Sciatic nerve (tissue), 2 donors: ENCODE measurements at regions not wholly inside any gene's neighbourhood (a gene's known extent, or its start where the extent isn't known, plus 50 kb on each side); places are given as distances from the start of the nearest gene placed in this dataset.

Source experiments
- ATAC-seq: fragments of 200-7000 bp; cut with Tn5 transposase; one replicate; pipeline ENCODE4 v1.9.1; 2020; ENCODE audit warnings: mild to moderate bottlenecking, moderate library complexity
- DNase-seq: peaks from one replicate; pipeline ENCODE4 v3.0.0-alpha.2; 2020; ENCODE audit warnings: low spot score
- intact Hi-C: fragments of 100-400 bp; cut with DNase I; formaldehyde crosslinking; loops from one replicate; pipeline ENCODE4 v1.14.2; 2022
- donor health status: DM: no; HTN: no; CAD: no.
- donor health status: DM: no; HTN: no; CAD: no.

DNA sequence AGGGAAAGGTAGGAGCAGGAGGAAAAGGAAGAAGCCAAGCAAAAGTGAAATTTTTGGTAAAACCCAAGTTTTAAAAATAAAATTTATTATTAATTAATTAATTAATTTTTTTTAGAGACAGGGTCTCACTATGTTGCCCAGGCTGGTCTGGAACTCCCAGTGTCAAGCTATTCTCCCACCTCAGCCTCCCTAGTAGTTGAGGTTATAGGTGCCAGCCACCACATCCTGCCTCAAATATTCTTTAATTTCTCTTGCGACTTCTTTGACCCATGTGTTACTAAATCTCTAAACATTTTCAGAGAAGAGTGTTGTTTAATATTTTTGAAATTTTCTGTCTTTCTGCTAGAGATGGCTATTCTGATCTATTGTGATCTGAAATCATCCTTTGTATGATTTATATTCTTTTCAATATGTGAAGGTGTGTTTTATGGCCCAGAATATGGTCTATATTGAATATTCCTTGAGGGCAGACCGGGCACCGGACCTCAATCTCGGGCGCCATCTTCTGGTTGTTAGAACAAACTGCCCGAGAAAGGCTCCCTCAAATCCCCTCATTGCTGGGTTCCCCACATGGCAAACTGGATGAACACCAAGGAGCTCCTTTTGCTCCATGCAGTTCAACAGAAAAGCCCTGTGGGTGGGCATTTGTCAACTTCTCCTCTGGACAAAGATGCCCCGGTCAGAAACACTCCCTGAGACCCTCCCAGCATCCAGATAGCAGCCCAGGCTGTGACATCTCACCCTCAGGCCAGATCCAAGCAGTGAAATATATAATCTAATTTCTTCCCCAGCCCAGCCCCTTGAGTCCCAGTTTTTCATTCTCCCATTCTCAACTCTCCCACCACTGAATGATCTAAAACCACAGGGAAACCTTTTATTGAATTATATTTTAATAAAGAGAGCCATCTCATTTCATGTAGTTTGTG lies 110.5 kb downstream of the ASCL4 start:
- peak; percentile 55 for ATAC-seq
- DNase-seq: no peak
- intact Hi-C loops: no loop called here

DNA sequence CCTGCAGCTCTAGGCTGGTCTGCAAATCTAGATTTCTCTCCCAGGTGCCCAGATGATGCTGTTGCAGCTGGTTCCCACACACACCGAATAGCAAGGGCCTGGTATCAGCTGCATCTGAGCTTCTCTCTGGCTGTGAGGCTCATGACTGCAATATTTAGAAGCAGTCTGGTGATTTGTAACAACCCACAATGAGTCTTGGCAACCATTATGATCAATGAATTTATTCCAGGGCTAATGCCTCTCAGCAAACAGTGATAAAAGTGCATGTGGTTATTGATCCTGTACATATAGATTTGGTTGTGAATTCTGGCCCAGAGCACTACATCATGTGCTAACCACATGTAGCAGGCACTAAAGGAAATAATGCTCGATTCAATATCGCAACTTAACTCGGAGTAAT lies 114.3 kb downstream of the ASCL4 start:
- DNase-seq (no peak), ATAC-seq (no peak)
- intact Hi-C loops: no loop called here

DNA sequence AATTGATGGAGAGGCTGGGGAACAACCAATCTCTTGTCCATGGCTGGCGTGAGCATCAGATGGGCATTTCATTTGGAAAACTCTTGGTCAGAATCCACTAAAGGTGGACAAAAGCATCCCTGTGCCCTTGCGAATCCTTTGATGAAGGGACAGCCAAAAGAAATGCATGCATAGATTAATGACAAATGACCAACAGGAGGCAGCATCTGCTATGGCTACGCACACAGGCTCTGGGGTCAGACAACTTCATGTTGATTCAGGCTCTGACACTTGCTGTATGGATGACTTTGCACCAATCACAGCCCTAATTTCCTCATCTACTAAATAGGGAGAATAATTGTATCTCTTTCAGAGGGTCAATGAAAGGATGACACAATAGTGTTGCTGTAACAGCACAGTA lies 117.5 kb downstream of the ASCL4 start:
- ATAC-seq (no peak), DNase-seq (no peak)
- intact Hi-C loops: no loop called here

DNA sequence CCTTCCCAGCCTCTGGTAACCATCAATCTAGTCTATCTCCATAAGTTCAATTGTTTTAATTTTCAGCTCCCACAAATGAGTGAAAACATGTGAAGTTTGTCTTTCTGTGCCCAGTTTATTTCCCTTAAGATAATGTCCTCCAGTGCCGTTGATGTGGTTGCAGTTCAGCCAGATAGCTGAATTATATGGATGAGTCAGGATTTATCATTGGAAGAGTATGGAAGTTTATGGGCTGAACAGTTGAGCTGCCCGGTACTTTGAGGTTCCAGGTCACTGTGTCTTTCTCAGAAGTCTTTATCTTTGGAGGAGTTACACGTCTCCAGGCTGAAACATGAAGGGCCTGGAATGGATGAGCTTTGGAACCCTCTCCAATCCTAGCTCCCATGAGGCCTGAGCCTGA lies 120.1 kb downstream of the ASCL4 start:
- intact Hi-C loops: no loop called here
- DNase-seq: no peak
- no peak for ATAC-seq

DNA sequence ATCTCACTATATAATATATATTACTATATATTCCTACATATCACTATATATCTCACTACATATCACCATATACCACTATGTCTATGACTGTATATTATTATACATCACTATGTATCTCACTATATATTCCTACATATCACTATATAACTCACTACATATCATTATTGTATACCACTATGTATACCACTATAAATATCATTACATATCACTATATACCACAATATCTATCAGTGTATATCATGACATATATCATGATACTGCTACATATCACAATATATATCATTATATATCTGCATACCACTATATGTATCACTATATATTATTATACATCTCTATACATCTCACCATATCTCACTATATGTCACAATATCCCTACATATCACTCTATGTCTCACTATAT lies 121.5 kb downstream of the ASCL4 start:
- DNase-seq (no peak), ATAC-seq (no peak)
- intact Hi-C loops: no loop called here

DNA sequence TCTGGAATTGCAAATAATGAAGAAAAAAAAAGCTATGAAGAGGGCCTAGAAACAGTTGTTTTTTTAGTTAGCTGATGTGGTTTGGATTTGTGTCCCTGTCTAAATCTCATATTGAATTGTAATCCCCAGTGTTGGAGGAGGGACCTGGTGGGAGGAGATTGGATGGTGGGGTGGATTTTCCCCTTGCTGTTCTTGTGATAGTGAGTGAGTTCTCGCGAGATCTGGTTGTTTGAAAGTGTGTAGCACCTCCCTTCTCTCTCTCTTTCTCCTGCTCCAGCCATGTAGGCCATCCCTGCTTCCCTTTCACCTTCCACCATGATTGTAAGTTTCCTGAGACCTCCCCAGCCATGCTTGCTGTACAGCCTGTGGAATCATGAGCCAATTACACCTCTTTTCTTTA lies 126.1 kb downstream of the ASCL4 start:
- no peak for DNase-seq
- no peak for ATAC-seq
- intact Hi-C loops: no loop called here

DNA sequence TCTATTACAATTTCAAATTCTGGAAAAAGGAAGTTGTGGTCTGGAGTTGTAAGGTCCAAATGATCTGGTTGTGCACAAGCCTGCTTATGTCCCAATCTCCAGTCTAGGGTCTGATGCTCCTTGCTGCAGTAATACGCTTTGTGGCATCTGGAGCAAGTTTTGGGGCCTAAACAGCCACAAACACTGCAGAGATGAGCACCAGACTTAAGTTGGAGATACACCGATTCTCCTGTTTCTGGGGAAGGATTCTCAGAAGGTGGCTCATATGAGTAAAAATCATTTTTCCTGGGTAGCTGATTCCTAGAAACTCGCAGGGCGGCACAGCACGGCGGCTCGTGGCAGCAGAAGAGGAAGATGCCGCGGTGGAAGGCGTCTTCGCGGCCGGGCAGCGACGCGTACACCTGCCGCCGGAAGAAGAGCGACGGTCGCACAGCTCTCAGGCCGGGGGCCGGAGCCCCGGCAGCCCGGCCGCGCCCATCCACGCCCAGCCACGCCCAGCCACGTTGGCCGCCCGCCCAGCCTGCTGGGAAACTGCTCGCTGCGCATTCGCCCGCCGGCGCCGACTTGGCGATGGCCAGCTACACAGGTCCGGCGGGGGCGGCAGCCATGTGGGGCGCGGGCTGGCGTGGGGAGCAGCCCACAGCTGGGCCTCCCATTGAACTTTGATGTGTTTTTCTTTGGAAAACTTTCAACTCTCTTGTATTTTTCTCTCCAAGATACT lies 129.0 kb downstream of the ASCL4 start:
- peak; percentile 69 for DNase-seq
- ATAC-seq: no peak
- intact Hi-C loops: no loop called here

DNA sequence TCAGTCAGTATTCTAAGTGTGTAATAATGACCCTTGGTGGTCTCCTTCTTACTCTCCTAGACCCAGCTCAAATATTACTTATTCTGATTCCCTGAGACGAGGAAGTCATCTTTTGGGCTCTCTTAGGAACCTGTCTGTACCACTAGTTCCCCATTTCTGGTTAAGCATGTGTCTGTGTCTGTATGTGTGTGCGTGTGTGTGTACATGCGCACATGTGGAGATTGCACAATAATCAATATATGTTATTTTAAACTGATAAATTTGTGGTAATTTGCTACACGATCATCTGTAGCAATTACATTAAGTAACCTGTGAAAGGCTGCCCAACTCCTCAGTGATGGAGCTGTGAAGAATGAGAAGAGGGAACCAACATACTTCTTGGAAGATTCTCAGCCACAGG lies 132.2 kb downstream of the ASCL4 start:
- ATAC-seq: no peak

DNA sequence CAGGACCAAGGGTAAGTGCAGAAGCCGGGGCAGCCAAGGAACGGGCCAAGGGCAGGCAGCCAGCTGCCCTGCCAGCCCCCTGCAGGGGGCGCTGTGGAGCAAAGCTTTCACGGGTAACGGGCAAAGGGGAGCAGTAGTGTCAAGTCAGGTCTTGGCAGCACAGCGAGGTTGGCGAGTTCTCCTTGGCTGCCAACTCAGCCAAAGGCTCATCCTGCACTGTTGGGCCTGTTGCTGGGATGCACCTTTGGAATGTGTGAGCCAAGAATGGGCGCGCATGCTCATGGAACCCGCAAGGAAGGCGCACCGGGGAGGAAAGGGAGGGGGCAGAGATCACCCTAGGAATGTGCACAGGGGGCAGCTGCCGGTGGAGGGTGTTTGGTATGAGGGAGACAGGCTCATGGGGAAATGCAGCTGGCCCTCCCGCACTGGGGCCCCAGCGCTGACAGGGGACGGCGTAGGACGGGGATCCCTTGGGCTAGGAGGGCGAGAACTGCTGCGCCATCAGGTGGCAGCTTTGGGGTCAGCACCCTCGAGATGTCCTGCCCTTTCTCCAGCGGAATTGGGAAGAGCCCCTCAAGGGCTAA lies 138.0 kb downstream of the ASCL4 start:
- intact Hi-C loops: no loop called here
- ATAC-seq (peak; percentile 30), DNase-seq (peak; percentile 67)

More for the DNA sequence above, 132.2 kb downstream of the ASCL4 start:
- intact Hi-C loops: no loop called here
- no peak for DNase-seq

DNA sequence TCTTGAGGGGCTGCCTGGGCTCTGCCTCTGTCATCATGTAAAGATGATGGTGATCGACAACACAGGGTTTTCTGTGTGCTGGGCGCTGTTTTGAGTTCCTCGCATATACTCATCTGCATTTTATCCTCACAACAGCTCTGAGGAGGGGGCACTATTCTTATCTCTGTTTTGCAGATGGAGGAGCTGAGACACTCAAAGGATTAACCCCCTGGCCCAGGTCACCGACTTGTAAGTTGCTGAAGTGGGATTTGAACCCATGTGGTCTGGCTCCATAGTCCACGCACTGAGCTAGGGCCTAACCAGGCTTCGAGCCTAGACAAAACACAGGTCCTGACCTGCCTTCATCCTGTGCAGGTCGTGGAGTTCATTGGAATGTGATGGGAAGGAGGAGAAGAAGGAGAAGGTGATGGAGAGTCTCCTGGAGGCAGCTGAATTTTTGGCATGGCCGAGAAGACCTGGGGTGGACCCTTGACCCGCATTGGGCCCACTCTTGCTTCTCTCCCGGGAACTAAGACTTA lies 140.0 kb downstream of the ASCL4 start:
- intact Hi-C loops: no loop called here
- ATAC-seq (no peak), DNase-seq (no peak)

DNA sequence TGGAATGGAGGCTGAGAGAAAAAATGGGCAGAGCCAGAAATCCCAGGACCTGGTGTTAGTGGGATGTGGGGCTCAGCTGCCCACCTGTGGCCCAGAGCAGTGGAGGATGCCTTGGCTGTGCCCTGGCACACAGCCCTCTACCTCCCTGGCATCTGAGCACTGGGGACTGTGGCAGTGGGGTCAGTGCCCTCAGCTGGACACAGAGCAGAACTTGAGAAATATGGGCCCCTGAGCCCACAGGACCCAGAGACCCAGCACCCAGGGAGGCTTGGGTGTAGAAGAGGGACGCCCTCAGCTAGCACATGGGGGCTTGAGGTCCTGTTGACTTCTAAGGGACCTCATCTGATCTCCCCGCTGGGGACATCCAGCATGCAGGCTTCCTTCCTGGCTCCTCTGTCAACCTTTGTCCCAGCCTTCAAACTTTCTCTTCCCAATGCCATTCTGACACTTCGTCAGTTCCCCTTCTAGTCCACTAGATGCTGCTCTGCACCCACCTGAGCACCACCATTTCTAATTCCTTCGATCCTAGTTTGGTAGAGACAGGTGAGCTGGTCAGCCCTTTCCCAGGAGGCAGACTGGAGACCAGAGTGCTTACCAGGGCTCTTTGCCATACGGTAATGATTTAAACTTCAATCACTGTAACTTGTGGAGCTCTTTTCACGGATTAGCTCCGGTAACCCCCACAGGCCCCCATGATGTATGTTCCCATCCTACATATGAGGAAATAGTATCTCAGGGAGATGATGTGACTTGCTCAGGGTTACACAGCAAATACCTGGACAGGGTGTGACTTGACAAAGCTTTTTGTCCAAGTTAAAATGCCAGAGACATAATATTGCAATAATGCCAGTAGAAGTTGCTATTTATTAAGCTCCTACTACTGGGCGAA lies 143.7 kb downstream of the ASCL4 start:
- intact Hi-C loops: no loop called here

DNA sequence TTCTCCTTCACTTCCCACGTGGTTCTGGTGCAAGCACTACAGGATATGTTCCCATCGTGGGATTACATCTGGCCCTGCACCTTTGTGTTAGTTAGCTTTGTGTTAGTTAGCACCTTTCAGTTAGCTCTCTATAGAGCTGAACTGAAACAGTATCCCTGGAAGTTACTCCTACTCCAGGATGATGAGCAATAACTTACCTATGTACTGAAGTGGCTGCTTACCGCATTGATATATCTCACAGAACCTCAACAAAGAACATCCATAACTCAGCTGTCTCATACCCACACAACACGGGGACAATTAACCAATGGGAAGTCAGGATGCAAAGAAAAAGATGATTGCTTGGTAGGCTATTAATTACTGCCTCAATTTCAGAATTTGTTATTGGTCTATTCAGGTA lies 146.6 kb downstream of the ASCL4 start:
- intact Hi-C loops: no loop called here
- DNase-seq: no peak
- no peak for ATAC-seq

More for the DNA sequence above, 143.7 kb downstream of the ASCL4 start:
- ATAC-seq (no peak), DNase-seq (no peak)

DNA sequence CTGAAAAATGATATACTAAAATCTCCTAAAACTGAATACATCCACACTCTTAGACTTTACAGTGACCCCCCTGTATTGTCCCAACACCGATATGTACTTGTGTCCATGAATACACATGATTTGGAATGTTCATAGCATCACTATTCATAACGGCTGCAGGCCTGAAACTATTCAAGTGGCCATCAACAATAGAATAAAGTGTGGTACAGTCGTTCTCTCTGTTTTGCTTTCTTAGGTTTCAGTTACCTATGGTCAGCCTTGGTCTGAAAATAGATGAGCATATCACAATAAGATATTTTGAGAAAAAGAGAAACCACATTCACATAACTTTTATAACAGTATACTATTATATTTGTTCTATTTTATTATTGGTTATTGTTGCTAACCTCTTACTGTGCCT lies 150.6 kb downstream of the ASCL4 start:
- intact Hi-C loops: no loop called here

DNA sequence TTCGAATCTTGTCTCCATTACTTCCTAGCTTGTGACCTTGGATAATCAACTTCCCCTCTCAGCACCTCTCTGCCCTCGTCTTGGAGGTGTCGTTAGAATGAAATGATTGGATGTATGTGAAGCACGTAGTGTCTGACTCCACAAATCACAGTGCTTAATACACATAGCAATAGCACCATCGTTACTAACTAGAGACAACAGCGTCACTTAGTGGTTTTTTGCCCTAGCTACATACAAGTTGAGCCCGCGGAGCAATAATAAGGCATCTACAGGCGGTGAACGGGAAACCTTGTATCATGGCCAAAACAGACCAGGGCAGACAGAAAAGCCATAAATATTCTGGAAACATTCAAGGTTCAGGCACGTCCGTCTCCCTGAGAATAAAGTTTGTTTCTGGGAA lies 154.9 kb downstream of the ASCL4 start:
- intact Hi-C loops: no loop called here
- DNase-seq (no peak), ATAC-seq (no peak)

More for the DNA sequence above, 150.6 kb downstream of the ASCL4 start:
- no peak for ATAC-seq
- no peak for DNase-seq

DNA sequence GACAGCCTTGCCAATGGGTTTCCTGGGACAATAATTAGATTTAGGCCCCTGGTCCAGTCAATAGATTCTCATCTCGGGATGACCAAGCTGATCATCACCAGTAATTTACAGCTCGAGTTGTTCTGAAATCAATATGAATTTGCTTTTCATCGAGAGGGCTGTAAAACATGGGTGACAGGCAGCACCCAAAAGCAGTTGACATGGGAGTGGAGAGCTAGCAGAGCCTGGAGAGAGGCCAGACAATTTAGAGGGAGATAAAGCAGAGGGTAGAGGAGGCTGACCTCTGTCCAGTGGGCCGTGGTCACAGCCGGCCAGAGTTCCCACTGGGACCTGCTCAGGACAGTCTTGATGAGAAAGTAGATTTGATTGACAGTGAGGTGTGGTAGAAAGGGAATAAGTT lies 157.3 kb downstream of the ASCL4 start:
- ATAC-seq (no peak), DNase-seq (no peak)
- intact Hi-C loops: no loop called here

DNA sequence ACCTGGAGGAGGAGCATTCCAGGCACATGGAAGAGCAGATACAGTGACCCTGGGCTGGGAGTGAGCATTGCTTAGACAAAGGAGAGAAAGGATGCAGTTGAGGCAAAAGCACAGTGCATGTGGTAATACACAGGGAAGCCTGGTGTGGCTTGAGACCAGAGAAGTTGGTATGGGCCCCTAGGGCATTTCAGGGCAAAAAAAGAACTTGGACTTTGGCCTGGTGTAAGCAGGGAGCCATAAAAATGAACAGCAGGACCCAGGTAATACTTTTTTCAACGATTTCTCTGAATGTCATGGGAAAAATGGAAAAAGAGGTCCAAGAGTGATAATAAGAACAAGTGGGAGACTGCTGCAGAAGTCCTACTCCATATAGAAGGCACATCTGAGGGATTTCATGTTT lies 163.9 kb downstream of the ASCL4 start:
- no peak for ATAC-seq
- no peak for DNase-seq
- intact Hi-C loops: no loop called here

DNA sequence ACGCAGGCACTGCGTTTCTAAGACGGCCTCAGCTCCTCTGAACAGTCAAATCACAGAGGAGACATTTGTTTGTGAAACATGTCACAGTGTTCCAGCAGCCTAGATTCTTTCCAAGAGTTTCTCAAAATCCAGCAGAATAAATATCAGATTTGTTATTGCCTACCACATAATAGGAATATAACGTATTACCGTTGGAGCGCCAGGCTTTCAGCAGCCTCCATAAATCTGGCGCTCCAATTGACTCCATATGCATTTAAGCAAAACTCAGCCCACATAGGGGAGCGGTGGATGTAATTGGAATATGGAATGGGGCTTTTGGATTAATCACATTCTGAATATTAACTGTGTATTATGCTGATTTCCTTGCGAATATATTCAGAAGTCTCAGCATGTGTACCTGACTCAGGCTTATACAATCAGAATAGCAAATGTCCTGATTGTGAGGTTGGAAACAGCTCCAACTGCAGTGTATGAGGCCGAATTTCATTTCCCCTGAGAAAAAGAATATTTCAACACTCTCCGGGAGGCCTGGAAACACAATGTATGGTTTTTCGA lies 174.0 kb downstream of the ASCL4 start:
- ATAC-seq (no peak), DNase-seq (no peak)
- intact Hi-C loops: no loop called here

DNA sequence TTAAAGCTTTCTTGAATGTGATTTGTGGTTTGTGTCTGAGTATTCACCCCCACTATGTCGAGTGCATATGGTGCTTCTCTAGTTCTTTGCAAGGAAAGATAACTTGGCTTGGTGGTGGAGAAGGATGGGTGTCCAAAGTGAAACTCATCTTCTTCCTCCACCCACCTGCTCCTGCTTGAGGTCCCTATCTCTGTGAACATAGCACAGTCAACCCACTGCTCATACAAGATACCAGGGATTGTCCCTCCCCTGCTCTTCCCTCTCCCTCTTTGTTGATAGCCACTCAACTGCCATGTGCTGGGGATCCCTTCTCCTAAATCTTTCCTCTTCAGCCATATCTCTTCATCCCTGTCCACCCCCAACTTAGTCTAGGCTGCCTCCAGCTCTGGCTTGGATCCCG lies 176.5 kb downstream of the ASCL4 start:
- intact Hi-C loops: no loop called here
- no peak for ATAC-seq
- DNase-seq: no peak
